Stomach (tissue), 8 donors: ENCODE measurements at regions not wholly inside any gene's neighbourhood (a gene's known extent, or its start where the extent isn't known, plus 50 kb on each side); places are given as distances from the start of the nearest gene placed in this dataset.

Experiments used
- DNase-seq, 2 donors: peaks; one replicate each; pipeline versions ENCODE4 v3.0.0 to v3.0.0-alpha.2; 2013 to 2019
- H3K27ac ChIP-seq, 5 donors: fragments of 200-600 bp in 4 of 5; sonication (generic) in 4 of 5; one replicate each; pipeline ENCODE4 v1.5.1; 2013 to 2019; ENCODE audit warnings: mild to moderate bottlenecking in 1 of 5, moderate library complexity in 1 of 5
- H3K27me3 ChIP-seq, 3 donors: fragments of 200-600 bp; sonication (generic); one replicate each; pipeline ENCODE4 v1.5.1; 2017 to 2019; ENCODE audit warnings: mixed run types in 1 of 3
- H3K36me3 ChIP-seq, 4 donors: fragments of 200-600 bp; sonication (generic); 1 replicate in 3 of 4; 2 replicates in 1 of 4; pipeline ENCODE4 v1.5.1; 2016 to 2019
- H3K4me1 ChIP-seq, 4 donors: fragments of 200-600 bp; sonication (generic); one replicate each; pipeline ENCODE4 v1.5.1; 2016 to 2019
- H3K4me3 ChIP-seq, 4 donors: fragments of 200-600 bp; sonication (generic) in 3 of 4; one replicate each; pipeline ENCODE4 v1.5.1; 2016 to 2019; ENCODE audit warnings: mild to moderate bottlenecking in 1 of 4
- H3K9me3 ChIP-seq, 4 donors: fragments of 200-600 bp; sonication (generic); one replicate each; pipeline ENCODE4 v1.5.1; 2016 to 2019
- CTCF ChIP-seq, 7 experiments: fragments of 450-650 bp in 4 of 7; fragments of 200-600 bp in 3 of 7; sonication (generic) in 3 of 7; IDR thresholded peaks; one replicate each; pipeline ENCODE4 v1.5.1; 2016 to 2019; ENCODE audit warnings: antibody characterized with exemption in 7 of 7, control low read depth in 2 of 7, mild to moderate bottlenecking in 1 of 7
- EP300 ChIP-seq: sonication (generic); formaldehyde crosslinking; IDR thresholded peaks from one replicate; pipeline ENCODE4 v1.6.1; 2017; ENCODE audit warnings: antibody characterized with exemption
- POLR2A ChIP-seq, 4 donors: fragments of 450-650 bp; IDR thresholded peaks; one replicate each; pipeline ENCODE4 v1.6.1; 2016; ENCODE audit warnings: antibody characterized with exemption in 4 of 4, control low read depth in 2 of 4, mild to moderate bottlenecking in 1 of 4, moderate library complexity in 1 of 4
- POLR2AphosphoS5 ChIP-seq, 3 donors: sonication (generic); formaldehyde crosslinking; IDR thresholded peaks; one replicate each; pipeline ENCODE4 v1.6.1; 2016; ENCODE audit warnings: antibody characterized with exemption in 3 of 3
- WGBS, 5 donors: extraction: QIAGEN DNeasy Blood & Tissue Kit in 3 of 5; methylation state at CpG; one replicate each; pipeline versions ENCODE4 v1.1.5 to v1.1.7; 2013 to 2018; 5-methylcytosine and 5-hydroxymethylcytosine counted together
- intact Hi-C: fragments of 100-400 bp; cut with DNase I; formaldehyde crosslinking; loops from one replicate; pipeline ENCODE4 v1.15.1; 2023; ENCODE audit warnings: low total_unique reads
- donor health status: healthy with polysubstance abuse.
- donor health status: Bipolar disorder and iron deficiency.
- donor health status: healthy.

- H3K27ac ChIP-seq, result no peak overlapping the region
- DNase-seq, result no peak
- H3K4me3 ChIP-seq, result no peak overlapping the region
- no peaks in the 10 kb centered on the region for H3K9me3 ChIP-seq
- no peaks in the 10 kb centered on the region for H3K27me3 ChIP-seq
- peaks cover 0 to 6% (median 2%) of the 10 kb centered on the region in 4 donors for H3K4me1 ChIP-seq
- TF ChIP-seq CTCF (IDR thresholded peaks at IDR 0.05) (no peak), POLR2A (IDR thresholded peaks at IDR 0.05) (no peak), POLR2AphosphoS5 (IDR thresholded peaks at IDR 0.05) (no peak), EP300 (no peak)
- H3K36me3 ChIP-seq, result no peaks in the 10 kb centered on the region
- intact Hi-C loops, result no loop called here
These were observed 144.6 kb downstream of the MAIP1 start for GRCh38 chr2:200100027-200100426.

- WGBS, 5 donors, result 68 to 86% (median 79%) methylated on average over 4 of the region's 4 CpGs
- H3K4me1 ChIP-seq, result peaks cover 0 to 6% (median 2%) of the 10 kb centered on the region in 4 donors
- no peak overlapping the region for H3K4me3 ChIP-seq
- intact Hi-C loops, result no loop called here
- no peaks in the 10 kb centered on the region for H3K36me3 ChIP-seq
- H3K9me3 ChIP-seq, result no peaks in the 10 kb centered on the region
- no peaks in the 10 kb centered on the region for H3K27me3 ChIP-seq
- TF ChIP-seq CTCF (IDR thresholded peaks at IDR 0.05) (no peak), POLR2A (IDR thresholded peaks at IDR 0.05) (no peak), EP300 (no peak), POLR2AphosphoS5 (IDR thresholded peaks at IDR 0.05) (no peak)
- no peak overlapping the region for H3K27ac ChIP-seq
- DNase-seq, result peak in 1 of 2 donors; percentile 67
These were observed 146.5 kb downstream of the MAIP1 start for GRCh38 chr2:200101922-200102321.

- Histone ChIP-seq H3K9me3 (no peaks in the 10 kb centered on the region), H3K4me1 (peaks cover 0 to 6% (median 2%) of the 10 kb centered on the region in 4 donors), H3K36me3 (no peaks in the 10 kb centered on the region), H3K27me3 (no peaks in the 10 kb centered on the region), H3K27ac (no peak overlapping the region), H3K4me3 (no peak overlapping the region)
- WGBS, 5 donors, result 68 to 82% (median 77%) methylated on average over 1 of the region's 1 CpG
- intact Hi-C loops, result no loop called here
- no peak for TF ChIP-seq POLR2AphosphoS5 (IDR thresholded peaks at IDR 0.05)
- TF ChIP-seq CTCF (IDR thresholded peaks at IDR 0.05), result no peak
- TF ChIP-seq EP300, result no peak
- no peak for TF ChIP-seq POLR2A (IDR thresholded peaks at IDR 0.05)
- DNase-seq, result no peak
These were observed 147.6 kb downstream of the MAIP1 start for GRCh38 chr2:200102971-200103370.

GRCh38 chr2:200104015-200104414, 148.6 kb downstream of the MAIP1 start:
- 84 to 96% (median 89%) methylated on average over 1 of the region's 1 CpG for WGBS, 5 donors
- no peaks in the 10 kb centered on the region for H3K9me3 ChIP-seq
- H3K27ac ChIP-seq, result no peak overlapping the region
- H3K4me1 ChIP-seq, result peaks cover 0 to 6% (median 2%) of the 10 kb centered on the region in 4 donors
- no peak overlapping the region for H3K4me3 ChIP-seq
- intact Hi-C loops, result no loop called here
- TF ChIP-seq POLR2A (IDR thresholded peaks at IDR 0.05), result no peak
- TF ChIP-seq EP300, result no peak
- TF ChIP-seq POLR2AphosphoS5 (IDR thresholded peaks at IDR 0.05), result no peak
- TF ChIP-seq CTCF (IDR thresholded peaks at IDR 0.05), result no peak
- DNase-seq, result no peak
- no peaks in the 10 kb centered on the region for H3K27me3 ChIP-seq
- H3K36me3 ChIP-seq, result no peaks in the 10 kb centered on the region
